ENCODE measurements at regions not wholly inside any gene's neighbourhood (a gene's known extent, or its start where the extent isn't known, plus 50 kb on each side); places are given as distances from the start of the nearest gene placed in this dataset.

DNA sequence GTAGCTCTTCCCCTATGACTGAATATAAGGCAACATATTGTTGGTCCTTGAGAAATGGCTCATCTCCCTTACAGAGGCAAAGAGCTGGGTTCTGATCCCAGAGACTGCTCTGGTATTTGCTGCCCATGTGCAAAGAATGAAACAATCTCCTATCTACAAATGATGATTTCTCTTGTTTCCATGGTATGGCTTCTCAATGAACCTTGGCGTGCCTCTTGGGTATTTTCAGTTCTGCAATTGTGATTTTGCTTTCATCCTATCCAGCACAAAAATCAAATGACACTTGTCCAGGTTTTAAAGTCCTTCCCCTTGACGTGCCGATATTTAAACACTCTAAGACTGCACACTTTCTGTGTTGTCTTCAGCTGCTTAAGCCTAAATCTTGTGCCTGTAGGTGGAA lies 109.8 kb upstream of the NR2F2 start:
- no peak for TF ChIP-seq POLR2AphosphoS5 (IDR thresholded peaks at IDR 0.05; ENCODE audit: low read depth)
- TF ChIP-seq, protein P1, sequence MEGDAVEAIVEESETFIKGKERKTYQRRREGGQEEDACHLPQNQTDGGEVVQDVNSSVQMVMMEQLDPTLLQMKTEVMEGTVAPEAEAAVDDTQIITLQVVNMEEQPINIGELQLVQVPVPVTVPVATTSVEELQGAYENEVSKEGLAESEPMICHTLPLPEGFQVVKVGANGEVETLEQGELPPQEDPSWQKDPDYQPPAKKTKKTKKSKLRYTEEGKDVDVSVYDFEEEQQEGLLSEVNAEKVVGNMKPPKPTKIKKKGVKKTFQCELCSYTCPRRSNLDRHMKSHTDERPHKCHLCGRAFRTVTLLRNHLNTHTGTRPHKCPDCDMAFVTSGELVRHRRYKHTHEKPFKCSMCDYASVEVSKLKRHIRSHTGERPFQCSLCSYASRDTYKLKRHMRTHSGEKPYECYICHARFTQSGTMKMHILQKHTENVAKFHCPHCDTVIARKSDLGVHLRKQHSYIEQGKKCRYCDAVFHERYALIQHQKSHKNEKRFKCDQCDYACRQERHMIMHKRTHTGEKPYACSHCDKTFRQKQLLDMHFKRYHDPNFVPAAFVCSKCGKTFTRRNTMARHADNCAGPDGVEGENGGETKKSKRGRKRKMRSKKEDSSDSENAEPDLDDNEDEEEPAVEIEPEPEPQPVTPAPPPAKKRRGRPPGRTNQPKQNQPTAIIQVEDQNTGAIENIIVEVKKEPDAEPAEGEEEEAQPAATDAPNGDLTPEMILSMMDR (IDR thresholded peaks at IDR 0.05; ENCODE audit: insufficient read depth, low read length), result no peak
- no peak for TF ChIP-seq SPI1 (IDR thresholded peaks at IDR 0.05; ENCODE audit: borderline replicate concordance, low read depth)
